GM23338 (cell line): ENCODE measurements at regions not wholly inside any gene's neighbourhood (a gene's known extent, or its start where the extent isn't known, plus 50 kb on each side); places are given as distances from the start of the nearest gene placed in this dataset.

Experiments used
- ATAC-seq: fragments of 200-7000 bp; cut with Tn5 transposase; 3 replicates; pipeline ENCODE4 v1.9.1; 2020
- DNase-seq: peaks from one replicate; pipeline ENCODE4 v3.0.0-alpha.2; 2015; ENCODE audit warnings: low spot score
- H2AFZ ChIP-seq: fragments of 200-600 bp; sonication (generic); 2 replicates; pipeline ENCODE4 v1.8.0; 2016; ENCODE audit warnings: antibody characterized with exemption, mild to moderate bottlenecking, moderate library complexity
- H3F3A ChIP-seq: fragments of 200-600 bp; sonication (generic); replicated peaks from 2 replicates; pipeline ENCODE4 v1.8.0; 2017; ENCODE audit warnings: antibody characterized with exemption, mixed run types, low read depth
- H3K27ac ChIP-seq: fragments of 200-600 bp; sonication (generic); 2 replicates; pipeline ENCODE4 v1.6.1; 2016; ENCODE audit warnings: low read depth
- H3K27me3 ChIP-seq: fragments of 200-600 bp; sonication (generic); 2 replicates; pipeline ENCODE4 v1.8.0; 2016; ENCODE audit warnings: mild to moderate bottlenecking, mixed run types, moderate library complexity; ENCODE audit not compliant: insufficient read depth
- H3K36me3 ChIP-seq: fragments of 200-600 bp; sonication (generic); 2 replicates; pipeline ENCODE4 v1.8.0; 2016; ENCODE audit warnings: mild to moderate bottlenecking; ENCODE audit not compliant: insufficient read depth
- H3K4me1 ChIP-seq: fragments of 200-600 bp; sonication (generic); 2 replicates; pipeline ENCODE4 v1.8.0; 2016; ENCODE audit warnings: mild to moderate bottlenecking, moderate library complexity; ENCODE audit not compliant: insufficient read depth
- H3K4me2 ChIP-seq: fragments of 200-600 bp; sonication (generic); 2 replicates; pipeline ENCODE4 v1.7.1; 2017; ENCODE audit warnings: mixed run types
- H3K4me3 ChIP-seq: fragments of 200-600 bp; sonication (generic); 2 replicates; pipeline ENCODE4 v1.6.1; 2016; ENCODE audit warnings: mixed run types
- H3K79me2 ChIP-seq: fragments of 200-600 bp; sonication (generic); replicated peaks from 2 replicates; pipeline ENCODE4 v1.8.0; 2017; ENCODE audit warnings: mild to moderate bottlenecking; ENCODE audit not compliant: insufficient read depth
- H3K9me2 ChIP-seq: fragments of 200-600 bp; sonication (generic); 2 replicates; pipeline ENCODE4 v1.8.0; 2017; ENCODE audit not compliant: insufficient read depth
- H4K20me1 ChIP-seq: fragments of 200-600 bp; sonication (generic); replicated peaks from 2 replicates; pipeline ENCODE4 v1.8.0; 2017; ENCODE audit warnings: mild to moderate bottlenecking; ENCODE audit not compliant: insufficient read depth
- H3K27ac Mint-ChIP-seq: 2 replicates; pipeline ENCODE4 v1.8.0; 2020; ENCODE audit warnings: inconsistent platforms, mild to moderate bottlenecking, moderate library complexity, mixed read lengths
- H3K27me3 Mint-ChIP-seq: 3 replicates; pipeline ENCODE4 v1.8.0; 2022; ENCODE audit warnings: low read depth, mild to moderate bottlenecking, moderate library complexity, mixed read lengths, inconsistent platforms; ENCODE audit not compliant: insufficient read depth, poor library complexity
- H3K36me3 Mint-ChIP-seq: 3 replicates; pipeline ENCODE4 v1.8.0; 2021; ENCODE audit warnings: low read depth, mild to moderate bottlenecking, inconsistent platforms, moderate library complexity, mixed read lengths
- H3K4me1 Mint-ChIP-seq: 3 replicates; pipeline ENCODE4 v1.8.0; 2020; ENCODE audit warnings: mild to moderate bottlenecking, inconsistent platforms, mixed read lengths
- H3K4me3 Mint-ChIP-seq: 3 replicates; pipeline ENCODE4 v1.8.0; 2021; ENCODE audit warnings: moderate library complexity, mild to moderate bottlenecking, inconsistent platforms, mixed read lengths
- H3K9me3 Mint-ChIP-seq: 3 replicates; pipeline ENCODE4 v1.8.0; 2020; ENCODE audit warnings: moderate library complexity, mild to moderate bottlenecking, inconsistent platforms, mixed read lengths
- ETS1 ChIP-seq: IDR thresholded peaks from 2 replicates; pipeline ENCODE4 v1.6.1; 2016; ENCODE audit warnings: antibody characterized with exemption
- POLR2AphosphoS5 ChIP-seq: IDR thresholded peaks from 2 replicates; pipeline ENCODE4 v1.6.1; 2016; ENCODE audit warnings: antibody characterized with exemption, low read depth
- STAT1 ChIP-seq: IDR thresholded peaks from one replicate; pipeline ENCODE4 v1.6.1; 2016; ENCODE audit warnings: antibody characterized with exemption; ENCODE audit not compliant: unreplicated experiment
- ZNF462 ChIP-seq: fragments of 250-450 bp; sonication (Bioruptor Pico); IDR thresholded peaks from 2 replicates; pipeline ENCODE4 v1.5.0; 2020; ENCODE audit warnings: mild to moderate bottlenecking, moderate library complexity

- TF ChIP-seq ETS1, result no peak
Observed at GRCh38 chr1:98099501-98099900, 178.7 kb upstream of the DPYD start (continued).

DNA sequence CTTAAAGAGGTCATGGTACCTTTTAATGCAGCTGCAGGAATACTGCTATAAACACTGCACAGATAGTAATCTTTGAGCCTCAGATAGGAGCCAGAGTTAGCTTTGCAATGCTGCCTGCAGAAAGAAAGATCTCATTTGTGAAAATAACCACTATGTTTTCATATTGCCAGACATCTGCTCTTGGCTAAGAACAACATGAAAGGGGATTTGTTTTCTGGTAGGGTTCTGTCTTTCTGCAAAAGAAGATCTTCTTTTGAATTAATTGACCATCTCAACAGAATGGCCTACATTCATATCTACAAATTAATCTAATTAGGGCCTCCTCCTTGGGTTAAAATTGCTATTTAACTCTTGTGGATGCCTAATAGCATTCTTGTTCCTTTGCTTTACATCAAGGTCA is 177.6 kb upstream of the DPYD start:
- Mint-ChIP-seq H3K36me3 (no peaks in the 10 kb centered on the region), H3K27me3 (no peaks in the 10 kb centered on the region), H3K4me3 (no peak overlapping the region), H3K4me1 (no peaks in the 10 kb centered on the region), H3K9me3 (no peaks in the 10 kb centered on the region), H3K27ac (no peak overlapping the region)
- no peak overlapping the region for H3K27ac ChIP-seq
- H3K27me3 ChIP-seq, result no peaks in the 10 kb centered on the region
- H3K9me2 ChIP-seq, result no peaks in the 10 kb centered on the region
- no peak overlapping the region for H2AFZ ChIP-seq
- no peak for DNase-seq
- no peaks in the 10 kb centered on the region for H3F3A ChIP-seq
- no peak overlapping the region for H3K4me3 ChIP-seq
- H3K4me2 ChIP-seq, result no peak overlapping the region
- H3K36me3 ChIP-seq, result no peaks in the 10 kb centered on the region
- no peak for TF ChIP-seq POLR2AphosphoS5
- no peak for TF ChIP-seq ZNF462
- ATAC-seq, result no peak
- H4K20me1 ChIP-seq, result no peaks in the 10 kb centered on the region
- H3K4me1 ChIP-seq, result no peaks in the 10 kb centered on the region
- H3K79me2 ChIP-seq, result no peaks in the 10 kb centered on the region

DNA sequence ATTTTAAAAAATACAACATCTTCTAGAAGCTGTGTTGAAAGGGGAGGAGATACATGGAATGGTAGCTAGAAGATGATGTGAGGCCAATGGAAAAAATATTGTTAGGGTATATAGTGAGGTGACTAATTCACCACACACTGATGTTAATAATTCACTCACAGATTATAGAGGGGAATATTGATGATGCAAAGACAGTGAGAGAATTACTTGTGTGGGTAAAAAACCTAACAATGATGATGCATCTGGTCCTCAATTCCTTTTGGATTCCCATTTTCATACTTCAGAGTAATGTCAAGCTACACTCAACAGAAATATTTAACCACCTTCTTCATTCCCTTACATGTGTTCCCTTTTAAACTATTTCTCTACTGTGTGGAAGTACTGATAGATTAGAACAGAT is 169.5 kb upstream of the DPYD start:
- H3K4me3 Mint-ChIP-seq, result no peak overlapping the region
- H4K20me1 ChIP-seq, result no peaks in the 10 kb centered on the region
- peaks cover 14% of the 10 kb centered on the region; the same call in 2 of the 3 replicates for H3K4me1 Mint-ChIP-seq
- H3K36me3 ChIP-seq, result no peaks in the 10 kb centered on the region
- no peaks in the 10 kb centered on the region for H3K9me3 Mint-ChIP-seq
- H3K36me3 Mint-ChIP-seq, result no peaks in the 10 kb centered on the region
- no peak overlapping the region for H2AFZ ChIP-seq
- H3K79me2 ChIP-seq, result no peaks in the 10 kb centered on the region
- no peaks in the 10 kb centered on the region for H3K27me3 ChIP-seq
- no peaks in the 10 kb centered on the region for H3K9me2 ChIP-seq
- 0 out of 2 replicates have a peak, but pooled peaks cover 6% of the 10 kb centered on the region for H3K4me1 ChIP-seq
- H3K4me2 ChIP-seq, result no peak overlapping the region
- no peak for DNase-seq
- no peaks in the 10 kb centered on the region for H3K27me3 Mint-ChIP-seq
- no peaks in the 10 kb centered on the region for H3F3A ChIP-seq
- no peak overlapping the region for H3K4me3 ChIP-seq
- no peak overlapping the region for H3K27ac Mint-ChIP-seq
- no peak overlapping the region for H3K27ac ChIP-seq
- ATAC-seq, result no peak
- TF ChIP-seq POLR2AphosphoS5 (no peak), ZNF462 (no peak), STAT1 (no peak)
